ENCODE measurements at regions not wholly inside any gene's neighbourhood (a gene's known extent, or its start where the extent isn't known, plus 50 kb on each side); places are given as distances from the start of the nearest gene placed in this dataset.

DNA sequence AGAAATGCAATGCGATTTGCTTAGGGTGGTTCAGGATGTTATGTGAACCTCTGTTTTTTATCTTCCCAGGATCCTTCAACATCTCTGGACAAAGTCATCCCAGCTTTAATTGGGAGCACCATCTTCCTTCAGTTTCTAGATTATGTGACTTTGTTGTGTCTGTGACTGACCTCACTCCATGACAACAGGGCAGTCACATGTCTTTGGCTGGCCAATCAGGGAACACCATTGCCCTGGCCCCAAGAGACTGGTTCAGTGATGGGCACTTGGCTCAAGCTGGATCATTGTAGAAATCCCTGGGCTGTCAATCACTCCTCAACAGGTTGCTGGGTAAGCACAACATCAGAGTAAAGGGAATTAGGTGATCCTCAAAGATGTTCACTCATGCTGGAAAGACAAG, 499.7 kb downstream of the XYLT1 start:
- Histone ChIP-seq H4K20me1 (ENCODE audit: low read depth, low read length) (no peaks in the 10 kb centered on the region), H3K27ac (ENCODE audit: low read depth, low read length) (no peak overlapping the region)
- TF ChIP-seq, protein P1, sequence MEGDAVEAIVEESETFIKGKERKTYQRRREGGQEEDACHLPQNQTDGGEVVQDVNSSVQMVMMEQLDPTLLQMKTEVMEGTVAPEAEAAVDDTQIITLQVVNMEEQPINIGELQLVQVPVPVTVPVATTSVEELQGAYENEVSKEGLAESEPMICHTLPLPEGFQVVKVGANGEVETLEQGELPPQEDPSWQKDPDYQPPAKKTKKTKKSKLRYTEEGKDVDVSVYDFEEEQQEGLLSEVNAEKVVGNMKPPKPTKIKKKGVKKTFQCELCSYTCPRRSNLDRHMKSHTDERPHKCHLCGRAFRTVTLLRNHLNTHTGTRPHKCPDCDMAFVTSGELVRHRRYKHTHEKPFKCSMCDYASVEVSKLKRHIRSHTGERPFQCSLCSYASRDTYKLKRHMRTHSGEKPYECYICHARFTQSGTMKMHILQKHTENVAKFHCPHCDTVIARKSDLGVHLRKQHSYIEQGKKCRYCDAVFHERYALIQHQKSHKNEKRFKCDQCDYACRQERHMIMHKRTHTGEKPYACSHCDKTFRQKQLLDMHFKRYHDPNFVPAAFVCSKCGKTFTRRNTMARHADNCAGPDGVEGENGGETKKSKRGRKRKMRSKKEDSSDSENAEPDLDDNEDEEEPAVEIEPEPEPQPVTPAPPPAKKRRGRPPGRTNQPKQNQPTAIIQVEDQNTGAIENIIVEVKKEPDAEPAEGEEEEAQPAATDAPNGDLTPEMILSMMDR (IDR thresholded peaks at IDR 0.05; ENCODE audit: insufficient read depth, low read length, poor library complexity, severe bottlenecking), result no peak
- TF ChIP-seq EZH2phosphoT487 (conservative IDR thresholded peaks at IDR 0.05; ENCODE audit: low read length), result no peak

DNA sequence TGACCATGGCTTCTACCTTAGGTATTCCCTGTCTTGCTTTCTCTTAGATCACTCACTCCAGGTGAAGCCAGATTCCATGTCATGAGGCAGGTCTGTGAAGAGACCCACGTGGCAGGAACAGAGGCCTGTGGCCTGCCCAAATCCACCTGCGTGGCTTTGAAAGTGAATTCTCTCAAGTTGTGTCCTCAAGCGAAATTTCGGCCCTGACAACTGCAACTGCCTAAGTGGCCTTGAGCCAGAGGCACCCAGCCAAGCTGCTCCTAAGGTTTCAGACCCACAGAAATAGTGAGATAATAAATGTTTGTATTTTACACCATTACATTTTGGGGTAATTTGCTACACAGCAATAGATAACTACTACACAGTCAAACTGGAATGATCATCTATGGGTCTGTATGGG, 497.9 kb downstream of the XYLT1 start:
- no peak overlapping the region for H3K4me2 ChIP-seq (ENCODE audit: low read depth, low read length, poor library complexity, severe bottlenecking)
- H3K36me3 ChIP-seq (ENCODE audit: low read length), result no peaks in the 10 kb centered on the region
- TF ChIP-seq EZH2phosphoT487 (conservative IDR thresholded peaks at IDR 0.05; ENCODE audit: low read length), result no peak
- TF ChIP-seq, protein P1 (IDR thresholded peaks at IDR 0.05; ENCODE audit: insufficient read depth, low read length, poor library complexity, severe bottlenecking), result no peak

More for the DNA sequence above, 499.7 kb downstream of the XYLT1 start:
- no peak overlapping the region for H2AFZ ChIP-seq (ENCODE audit: low read depth, low read length, severe bottlenecking)
- H3K9me2 ChIP-seq (replicated peaks; ENCODE audit: insufficient read depth, low read length), result no peaks in the 10 kb centered on the region
- no peak overlapping the region for H3K9ac ChIP-seq (ENCODE audit: low read length)
- no peaks in the 10 kb centered on the region for H3K79me2 ChIP-seq (ENCODE audit: insufficient read depth, low read length)
- no peak overlapping the region for H3K4me2 ChIP-seq (ENCODE audit: low read depth, low read length, poor library complexity, severe bottlenecking)
- H3K27me3 ChIP-seq (ENCODE audit: low read length), result no peaks in the 10 kb centered on the region
- no peak overlapping the region for H3K4me3 ChIP-seq (ENCODE audit: insufficient read depth, low read length, poor library complexity, severe bottlenecking)
- H3F3A ChIP-seq (ENCODE audit: insufficient read depth), result no peaks in the 10 kb centered on the region
- no peaks in the 10 kb centered on the region for H3K9me3 ChIP-seq (ENCODE audit: insufficient read depth, low read length)
- H3K36me3 ChIP-seq (ENCODE audit: low read length), result no peaks in the 10 kb centered on the region

DNA sequence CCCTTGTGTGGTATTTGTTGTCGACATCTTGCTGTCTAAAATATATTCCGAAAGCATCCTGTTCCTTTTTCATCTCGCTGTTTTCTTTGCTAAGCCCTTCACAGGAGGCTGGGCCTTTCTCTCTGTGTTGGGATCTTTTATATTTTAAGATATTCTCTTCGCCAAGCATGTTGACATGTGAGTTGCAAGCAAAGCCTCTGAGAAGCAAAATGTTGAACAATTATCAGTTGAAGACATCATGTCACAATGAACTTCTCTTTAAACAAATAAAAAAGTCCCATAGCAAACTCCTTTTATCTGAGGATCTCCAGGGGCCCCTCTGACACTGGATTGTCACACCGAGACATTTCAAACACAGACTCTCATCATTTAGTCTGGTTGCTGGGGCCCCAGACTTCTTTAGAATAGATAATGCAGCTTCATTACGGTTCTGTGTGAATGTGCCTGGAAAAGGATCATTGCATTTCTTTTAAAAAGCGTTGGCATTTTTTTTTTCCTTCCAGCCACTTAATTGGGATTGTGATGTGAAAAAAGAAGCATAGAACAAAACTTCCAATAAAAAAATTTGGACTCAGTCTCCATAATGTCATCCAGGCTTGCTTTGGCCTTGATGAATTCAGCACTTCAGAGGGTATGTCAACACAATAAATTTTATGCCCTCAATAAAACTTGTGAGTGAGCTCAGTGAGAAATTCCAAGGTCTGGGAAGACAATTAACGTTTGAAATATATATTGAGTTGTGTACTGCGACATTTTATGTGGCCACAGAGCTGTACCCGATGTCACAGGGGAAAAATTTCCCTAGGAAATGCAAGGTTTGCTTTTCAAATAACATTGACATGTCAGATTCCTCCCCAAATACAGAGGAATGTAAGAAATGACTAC, 496.8 kb downstream of the XYLT1 start:
- H3K79me2 ChIP-seq (ENCODE audit: insufficient read depth, low read length), result no peaks in the 10 kb centered on the region
- no peak overlapping the region for H3K4me2 ChIP-seq (ENCODE audit: low read depth, low read length, poor library complexity, severe bottlenecking)
- no peaks in the 10 kb centered on the region for H3K9me3 ChIP-seq (ENCODE audit: insufficient read depth, low read length)
- H3F3A ChIP-seq (ENCODE audit: insufficient read depth), result no peaks in the 10 kb centered on the region
- H3K9ac ChIP-seq (ENCODE audit: low read length), result no peak overlapping the region
- H3K27me3 ChIP-seq (ENCODE audit: low read length), result no peaks in the 10 kb centered on the region
- H3K36me3 ChIP-seq (ENCODE audit: low read length), result no peaks in the 10 kb centered on the region
- H3K9me2 ChIP-seq (replicated peaks; ENCODE audit: insufficient read depth, low read length), result no peaks in the 10 kb centered on the region
- H4K20me1 ChIP-seq (ENCODE audit: low read depth, low read length), result no peaks in the 10 kb centered on the region
- no peak overlapping the region for H2AFZ ChIP-seq (ENCODE audit: low read depth, low read length, severe bottlenecking)
- TF ChIP-seq EZH2phosphoT487 (conservative IDR thresholded peaks at IDR 0.05; ENCODE audit: low read length), result no peak
- TF ChIP-seq, protein P1 (IDR thresholded peaks at IDR 0.05; ENCODE audit: insufficient read depth, low read length, poor library complexity, severe bottlenecking), result no peak
- H3K4me3 ChIP-seq (ENCODE audit: insufficient read depth, low read length, poor library complexity, severe bottlenecking), result no peak overlapping the region
- no peak overlapping the region for H3K27ac ChIP-seq (ENCODE audit: low read depth, low read length)

More for the DNA sequence above, 497.9 kb downstream of the XYLT1 start:
- H3K4me3 ChIP-seq (ENCODE audit: insufficient read depth, low read length, poor library complexity, severe bottlenecking), result no peak overlapping the region
- no peaks in the 10 kb centered on the region for H3F3A ChIP-seq (ENCODE audit: insufficient read depth)
- H3K27me3 ChIP-seq (ENCODE audit: low read length), result no peaks in the 10 kb centered on the region
- H3K9me3 ChIP-seq (ENCODE audit: insufficient read depth, low read length), result no peaks in the 10 kb centered on the region
- H3K27ac ChIP-seq (ENCODE audit: low read depth, low read length), result no peak overlapping the region
- H3K9ac ChIP-seq (ENCODE audit: low read length), result no peak overlapping the region
- H3K9me2 ChIP-seq (replicated peaks; ENCODE audit: insufficient read depth, low read length), result no peaks in the 10 kb centered on the region
- no peaks in the 10 kb centered on the region for H3K79me2 ChIP-seq (ENCODE audit: insufficient read depth, low read length)
- H2AFZ ChIP-seq (ENCODE audit: low read depth, low read length, severe bottlenecking), result no peak overlapping the region
- H4K20me1 ChIP-seq (ENCODE audit: low read depth, low read length), result no peaks in the 10 kb centered on the region

All from SU-DHL-6 (cell line).